ENCODE measurements at regions not wholly inside any gene's neighbourhood (a gene's known extent, or its start where the extent isn't known, plus 50 kb on each side); places are given as distances from the start of the nearest gene placed in this dataset. TPM values are rescaled to one million over a fixed set of nuclear protein-coding genes. Genes with fewer than 3 reads are reported as not detected.

GRCh38 chr3:111012388-111013248 is 59.0 kb upstream of the NECTIN3 start:
- intact Hi-C loops (cut with DNase I, micrococcal nuclease): loop anchor here in 1 of 2 experiments (1.0 to 10.0 kb wide), 3 partner anchors 14 to 522 kb away; no protein-coding TSS in a partner anchor
- H3K4me3 Mint-ChIP-seq: no peak overlapping the region

More at GRCh38 chr3:111012388-111013248, 59.0 kb upstream of the NECTIN3 start:
- CTCF ChIA-PET: interaction anchor here (0.6 to 1.3 kb wide), 4 partner anchors 18 to 586 kb away, joined by 3 read pairs; no protein-coding TSS in a partner anchor
- H3K4me1 Mint-ChIP-seq: no peaks in the 10 kb centered on the region
- POLR2A ChIA-PET: no interaction called here
- H3K9me3 Mint-ChIP-seq (ENCODE audit: low read depth): no peaks in the 10 kb centered on the region
- ATAC-seq (no peak), DNase-seq (peak; percentile 25)
- H3K36me3 Mint-ChIP-seq (ENCODE audit: low read depth): no peaks in the 10 kb centered on the region
- peaks cover 2% of the 10 kb centered on the region for H3K27me3 Mint-ChIP-seq
- H3K27ac Mint-ChIP-seq: no peak overlapping the region

Small RNA genes in the stretch of these regions (microRNA-seq; reads per million reads assigned to microRNA genes)
- gene MIR4445 (ENCODE audit: borderline replicate concordance): not detected
